NB4 (cell line): ENCODE measurements at regions not wholly inside any gene's neighbourhood (a gene's known extent, or its start where the extent isn't known, plus 50 kb on each side); places are given as distances from the start of the nearest gene placed in this dataset.

Source experiments
- DNase-seq: peaks from one replicate; pipeline ENCODE4 v3.0.0; 2010; ENCODE audit warnings: low read depth
- H3K4me3 ChIP-seq: one replicate; pipeline ENCODE4 v1.5.1; 2011; ENCODE audit warnings: mild to moderate bottlenecking, low read depth, low read length, moderate library complexity
- CTCF ChIP-seq: IDR thresholded peaks from one replicate; pipeline ENCODE4 v1.5.1; 2012; ENCODE audit warnings: low read depth, low read length
- MAX ChIP-seq: IDR thresholded peaks from 2 replicates; pipeline ENCODE4 v1.6.1; 2011; ENCODE audit warnings: low read depth, low read length
- MYC ChIP-seq: IDR thresholded peaks from 2 replicates; pipeline ENCODE4 v1.6.1; 2011; ENCODE audit warnings: low read depth, low read length
- POLR2A ChIP-seq: IDR thresholded peaks from 2 replicates; pipeline ENCODE4 v1.6.1; 2011; ENCODE audit warnings: mild to moderate bottlenecking; ENCODE audit not compliant: insufficient read length; ENCODE audit errors: extremely low read depth

GRCh38 chr5:123868881-123869280 is 356.9 kb downstream of the CSNK1G3 start:
- DNase-seq = no peak
- no peak overlapping the region for H3K4me3 ChIP-seq
- no peak for TF ChIP-seq MAX
- no peak for TF ChIP-seq CTCF
- TF ChIP-seq POLR2A = no peak
- no peak for TF ChIP-seq MYC

GRCh38 chr5:123868267-123868666 is 356.3 kb downstream of the CSNK1G3 start:
- TF ChIP-seq POLR2A = no peak
- TF ChIP-seq MAX = no peak
- TF ChIP-seq MYC = no peak
- TF ChIP-seq CTCF = no peak
- no peak for DNase-seq
- H3K4me3 ChIP-seq = no peak overlapping the region

- H3K4me3 ChIP-seq = no peak overlapping the region
- no peak for DNase-seq
- TF ChIP-seq CTCF (no peak), MYC (no peak), MAX (no peak), POLR2A (no peak)
These were observed 353.7 kb downstream of the CSNK1G3 start for GRCh38 chr5:123865641-123866040.

GRCh38 chr5:123864578-123864977 is 352.6 kb downstream of the CSNK1G3 start:
- no peak for TF ChIP-seq CTCF
- no peak for TF ChIP-seq POLR2A
- TF ChIP-seq MAX = no peak
- no peak for TF ChIP-seq MYC
- no peak for DNase-seq

GRCh38 chr5:123858938-123859337 is 347.0 kb downstream of the CSNK1G3 start:
- no peak for TF ChIP-seq MYC
- TF ChIP-seq POLR2A = no peak
- TF ChIP-seq MAX = no peak
- TF ChIP-seq CTCF = no peak

More at GRCh38 chr5:123864578-123864977, 352.6 kb downstream of the CSNK1G3 start:
- no peak overlapping the region for H3K4me3 ChIP-seq

GRCh38 chr5:123856766-123857165 is 344.8 kb downstream of the CSNK1G3 start:
- TF ChIP-seq CTCF (no peak), MAX (no peak), POLR2A (no peak), MYC (no peak)

More at GRCh38 chr5:123858938-123859337, 347.0 kb downstream of the CSNK1G3 start:
- H3K4me3 ChIP-seq = no peak overlapping the region
- no peak for DNase-seq

More at GRCh38 chr5:123856766-123857165, 344.8 kb downstream of the CSNK1G3 start:
- no peak for DNase-seq
- H3K4me3 ChIP-seq = no peak overlapping the region
